GM12878 (cell line): ENCODE measurements at regions not wholly inside any gene's neighbourhood (a gene's known extent, or its start where the extent isn't known, plus 50 kb on each side); places are given as distances from the start of the nearest gene placed in this dataset.

ENCODE experiments used
- ATAC-seq: fragments of 200-7000 bp; cut with Tn5 transposase; 3 replicates; pipeline ENCODE4 v1.9.1; 2020; ENCODE audit warnings: mild to moderate bottlenecking, moderate library complexity
- BruUV-seq: library from RNA; stranded (reverse); fragments of 400-500 nt; replicated peaks from 2 replicates; lab custom pipeline; 2021; lab: Mats Ljungman, UMichigan
- CTCF ChIA-PET: fragments of 300-600 bp; sonication (Branson Sonifier 250); formaldehyde crosslinking; extraction: SDS; loops from one replicate; lab custom pipeline; 2021; ENCODE audit warnings: inconsistent platforms; lab: Yijun Ruan, JAX
- POLR2A ChIA-PET: fragments of 350-600 bp; formaldehyde crosslinking; extraction: SDS; loops from one replicate; lab custom pipeline; 2021; ENCODE audit warnings: inconsistent platforms; lab: Charles Lee
- RAD21 ChIA-PET: fragments of 300-600 bp; sonication (Branson Sonifier 250); formaldehyde crosslinking; loops from one replicate; lab custom pipeline; 2023; ENCODE audit warnings: antibody characterized with exemption; ENCODE audit not compliant: unreplicated experiment; lab: Charles Lee
- SMC1A ChIA-PET: fragments of 300-600 bp; sonication (Branson Sonifier 250); formaldehyde crosslinking; loops from one replicate; lab custom pipeline; 2023; ENCODE audit not compliant: unreplicated experiment, uncharacterized antibody; lab: Charles Lee
- DNase-seq: peaks from one replicate; pipeline ENCODE4 v3.0.0-alpha.2; 2011; ENCODE audit warnings: low read depth, low spot score
- FAIRE-seq: peaks from 3 replicates; lab custom pipeline; 2011; peaks lifted over from hg19 to GRCh38; lab: Jason Lieb, UNC
- H2AFZ ChIP-seq: 2 replicates; pipeline ENCODE4 v1.6.0; 2011; ENCODE audit warnings: low read depth, low read length, control low read depth; ENCODE audit not compliant: control insufficient read depth
- H3K27ac ChIP-seq: 2 replicates; pipeline ENCODE4 v1.5.1; 2011; ENCODE audit warnings: control low read depth; ENCODE audit not compliant: control insufficient read depth, insufficient read depth
- H3K27me3 ChIP-seq, 2 experiments: replicated peaks in 1 of 2; 2 replicates each; pipeline versions ENCODE4 v1.6.0 to v1.6.1; 2011; ENCODE audit warnings: low read length in 1 of 2; ENCODE audit not compliant: control insufficient read depth in 2 of 2, insufficient read depth in 2 of 2
- H3K36me3 ChIP-seq, 2 experiments: 2 replicates each; pipeline ENCODE4 v1.5.1; 2011; ENCODE audit warnings: low read length in 1 of 2; ENCODE audit not compliant: control insufficient read depth in 2 of 2, insufficient read depth in 2 of 2
- H3K4me1 ChIP-seq: 2 replicates; pipeline ENCODE4 v1.6.1; 2011; ENCODE audit warnings: mild to moderate bottlenecking, low read length, moderate library complexity, mixed read lengths; ENCODE audit not compliant: control insufficient read depth, insufficient read depth
- H3K4me2 ChIP-seq: 2 replicates; pipeline ENCODE4 v1.6.0; 2011; ENCODE audit warnings: control low read depth; ENCODE audit not compliant: control insufficient read depth, insufficient read depth
- H3K4me3 ChIP-seq: fragments of 200-600 bp; sonication (generic); 2 replicates; pipeline ENCODE4 v1.5.1; 2016
- H3K79me2 ChIP-seq: 2 replicates; pipeline ENCODE4 v1.6.0; 2011; ENCODE audit warnings: low read length; ENCODE audit not compliant: control insufficient read depth, insufficient read depth
- H3K9ac ChIP-seq: 2 replicates; pipeline ENCODE4 v1.8.0; 2011; ENCODE audit warnings: low read length, control low read depth, mixed read lengths; ENCODE audit not compliant: control insufficient read depth, insufficient read depth
- H3K9me3 ChIP-seq: replicated peaks from 3 replicates; pipeline ENCODE4 v1.5.1; 2011; ENCODE audit warnings: mild to moderate bottlenecking, low read length; ENCODE audit not compliant: control insufficient read depth, insufficient read depth
- H4K20me1 ChIP-seq: 2 replicates; pipeline ENCODE4 v1.6.0; 2011; ENCODE audit not compliant: control insufficient read depth, insufficient read depth
- ASH2L ChIP-seq: fragments of 300-600, 200-600 bp; sonication (generic); IDR thresholded peaks from 2 replicates; pipeline ENCODE4 v1.6.1; 2017; ENCODE audit warnings: low read depth, mild to moderate bottlenecking, borderline replicate concordance
- ATF2 ChIP-seq: IDR thresholded peaks from 2 replicates; pipeline ENCODE4 v1.6.1; 2012; ENCODE audit warnings: low read length, inconsistent platforms
- BCLAF1 ChIP-seq: fragments of 450-650 bp; IDR thresholded peaks from 2 replicates; pipeline ENCODE4 v1.6.1; 2017; ENCODE audit warnings: antibody characterized with exemption, mild to moderate bottlenecking, moderate library complexity
- CEBPB ChIP-seq, 2 experiments: fragments of 150-350 bp in 1 of 2; IDR thresholded peaks; 2 replicates each; pipeline ENCODE4 v1.6.1; 2012 to 2014; ENCODE audit warnings: low read depth in 2 of 2, low read length in 2 of 2, borderline replicate concordance in 1 of 2, inconsistent platforms in 1 of 2
- ELK1 ChIP-seq: IDR thresholded peaks from 2 replicates; pipeline ENCODE4 v1.6.1; 2012; ENCODE audit warnings: low read depth, low read length, improper control_type of control experiment
- GABPA ChIP-seq: IDR thresholded peaks from 2 replicates; pipeline ENCODE4 v1.6.1; 2014; ENCODE audit warnings: antibody characterized with exemption, low read depth, mild to moderate bottlenecking, inconsistent platforms
- POU2F2 ChIP-seq: IDR thresholded peaks from 3 replicates; pipeline ENCODE4 v1.6.1; 2011; ENCODE audit warnings: low read depth, mild to moderate bottlenecking, low read length, borderline replicate concordance
- RAD21 ChIP-seq: IDR thresholded peaks from 2 replicates; pipeline ENCODE4 v1.6.1; 2011; ENCODE audit warnings: mild to moderate bottlenecking, low read depth, low read length, moderate library complexity; ENCODE audit not compliant: insufficient read depth
- USF1 ChIP-seq: IDR thresholded peaks from 2 replicates; pipeline ENCODE4 v1.6.1; 2011; ENCODE audit warnings: borderline replicate concordance, low read depth, mild to moderate bottlenecking, moderate library complexity, mixed read lengths, low read length; ENCODE audit not compliant: insufficient read depth; ENCODE audit errors: extremely low read length
- ZNF24 ChIP-seq: fragments of 450-650 bp; IDR thresholded peaks from 2 replicates; pipeline ENCODE4 v1.6.1; 2017; ENCODE audit warnings: antibody characterized with exemption, mild to moderate bottlenecking
- WGBS: methylation state at CpG from one replicate; pipeline ENCODE4 v1.1.6; 2016; ENCODE audit warnings: low lambda C conversion rate; ENCODE audit not compliant: insufficient replicate concordance, insufficient coverage; ENCODE audit errors: missing lambda C conversion rate; 5-methylcytosine and 5-hydroxymethylcytosine counted together
- in situ Hi-C: fragments of 300-500 bp; cut with MboI; formaldehyde crosslinking; loops from 9 replicates; pipeline ENCODE4 v1.14.3; 2018; ENCODE audit warnings: mixed read lengths
- intact Hi-C: fragments of 100-400 bp; cut with micrococcal nuclease; formaldehyde crosslinking; loops from one replicate; pipeline ENCODE4 v1.14.2; 2022; ENCODE audit not compliant: unreplicated experiment

- Histone ChIP-seq H3K36me3 (no peaks in the 10 kb centered on the region), H3K4me3 (no peak overlapping the region), H3K4me1 (no peaks in the 10 kb centered on the region), H3K4me2 (no peak overlapping the region), H4K20me1 (no peaks in the 10 kb centered on the region), H3K9ac (no peak overlapping the region), H3K79me2 (no peaks in the 10 kb centered on the region), H2AFZ (no peak overlapping the region), H3K27me3 (no peaks in the 10 kb centered on the region), H3K9me3 (no peaks in the 10 kb centered on the region), H3K27ac (no peak overlapping the region)
- in situ Hi-C loops (no loop called here), intact Hi-C loops (no loop called here)
- no peak for DNase-seq
- ChIA-PET CTCF (interaction anchor here (0.6 kb wide), 1 partner anchor 204 kb away, joined by 4 read pairs; no protein-coding TSS in a partner anchor), POLR2A (no interaction called here), SMC1A (no interaction called here), RAD21 (no interaction called here)
- no peak for ATAC-seq
- TF ChIP-seq CEBPB (IDR thresholded peaks at IDR 0.05; ENCODE audit: borderline replicate concordance in 1 of 2, low read depth in 2 of 2, low read length in 2 of 2) (no peak), ELK1 (no peak), GABPA (no peak), ASH2L (no peak), RAD21 (no peak), ZNF24 (no peak), POU2F2 (no peak), BCLAF1 (no peak), USF1 (no peak), ATF2 (no peak)
- 28% methylated on average over 5 of the region's 5 CpGs for WGBS
- BruUV-seq = no TSS peak
- FAIRE-seq = no peak
Observed at GRCh38 chr10:2077231-2077630, 339.9 kb upstream of the ADARB2 start.
